Esophagus muscularis mucosa (tissue), 4 donors: ENCODE measurements at regions not wholly inside any gene's neighbourhood (a gene's known extent, or its start where the extent isn't known, plus 50 kb on each side); places are given as distances from the start of the nearest gene placed in this dataset.

Experiments
- DNase-seq: peaks from one replicate; pipeline ENCODE4 v3.0.0-alpha.2; 2017; ENCODE audit errors: extremely low spot score
- H3K27ac ChIP-seq, 4 donors: fragments of 200-600 bp; sonication (generic); replicated peaks in 1 of 4; 1 replicate in 3 of 4; 2 replicates in 1 of 4; pipeline ENCODE4 v1.5.1; 2016 to 2019; ENCODE audit warnings: mild to moderate bottlenecking in 1 of 4
- H3K27me3 ChIP-seq, 4 donors: fragments of 200-600 bp; sonication (generic); one replicate each; pipeline versions ENCODE4 v1.5.1 to v1.6.0; 2016 to 2019
- H3K36me3 ChIP-seq, 4 donors: fragments of 200-600 bp; sonication (generic); one replicate each; pipeline ENCODE4 v1.5.1; 2016 to 2019
- H3K4me1 ChIP-seq, 4 donors: fragments of 200-600 bp; sonication (generic); one replicate each; pipeline ENCODE4 v1.5.1; 2016 to 2019
- H3K4me3 ChIP-seq, 4 donors: fragments of 200-600 bp; sonication (generic); 1 replicate in 2 of 4; 2 replicates in 2 of 4; pipeline ENCODE4 v1.5.1; 2016 to 2019; ENCODE audit warnings: mild to moderate bottlenecking in 4 of 4, moderate library complexity in 1 of 4
- H3K9me3 ChIP-seq, 4 donors: fragments of 200-600 bp; sonication (generic); 1 replicate in 3 of 4; 2 replicates in 1 of 4; pipeline ENCODE4 v1.5.1; 2016 to 2019
- CTCF ChIP-seq, 3 experiments: fragments of 200-600 bp in 2 of 3; fragments of 450-650 bp in 1 of 3; sonication (generic) in 2 of 3; IDR thresholded peaks; one replicate each; pipeline ENCODE4 v1.5.1; 2017 to 2019; ENCODE audit warnings: antibody characterized with exemption in 3 of 3, mild to moderate bottlenecking in 2 of 3, moderate library complexity in 1 of 3
- EP300 ChIP-seq: sonication (generic); formaldehyde crosslinking; IDR thresholded peaks from one replicate; pipeline ENCODE4 v1.6.1; 2017; ENCODE audit warnings: antibody characterized with exemption
- POLR2A ChIP-seq: fragments of 450-650 bp; IDR thresholded peaks from one replicate; pipeline ENCODE4 v1.6.1; 2017; ENCODE audit warnings: antibody characterized with exemption, moderate library complexity, mild to moderate bottlenecking, low read depth
- POLR2AphosphoS5 ChIP-seq, 2 donors: sonication (generic); formaldehyde crosslinking; IDR thresholded peaks; one replicate each; pipeline ENCODE4 v1.6.1; 2017; ENCODE audit warnings: antibody characterized with exemption in 2 of 2
- WGBS: methylation state at CpG from one replicate; pipeline ENCODE4 v1.1.5; 2018; 5-methylcytosine and 5-hydroxymethylcytosine counted together
- intact Hi-C: fragments of 100-400 bp; cut with DNase I; formaldehyde crosslinking; loops from one replicate; pipeline ENCODE4 v1.15.1; 2023

DNA sequence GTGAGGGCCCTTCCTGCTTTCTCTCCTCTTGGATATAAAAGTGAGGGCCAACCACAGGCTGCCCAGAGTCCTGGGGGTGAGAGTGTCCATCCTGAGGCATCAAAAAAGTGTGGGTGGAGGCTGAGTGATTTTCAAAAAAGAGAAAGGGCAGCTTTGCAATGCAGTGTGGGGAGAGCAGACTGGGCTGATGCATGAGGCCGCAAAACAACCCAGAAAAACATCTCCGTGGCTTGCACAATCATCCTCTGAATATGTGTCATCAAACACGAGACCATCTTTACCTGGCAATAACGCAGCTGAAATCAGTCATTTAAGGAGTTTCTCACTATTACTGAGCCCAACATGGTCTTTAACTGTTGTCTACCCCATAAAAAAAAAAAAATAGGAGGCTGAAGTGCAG lies 191.2 kb upstream of the SOX4 start:
- Histone ChIP-seq H3K9me3 (no peaks in the 10 kb centered on the region), H3K27ac (peak overlapping the region in 2 of 4 donors; percentile 26 to 34), H3K4me3 (no peak overlapping the region), H3K4me1 (no peaks in the 10 kb centered on the region), H3K27me3 (no peaks in the 10 kb centered on the region), H3K36me3 (no peaks in the 10 kb centered on the region)
- 90% methylated on average over 4 of the region's 4 CpGs for WGBS
- peak in 1 of 2 donors; percentile 20 for TF ChIP-seq POLR2AphosphoS5 (IDR thresholded peaks at IDR 0.05)
- TF ChIP-seq EP300 = no peak
- DNase-seq = no peak
- intact Hi-C loops = no loop called here

- intact Hi-C loops = no loop called here
- Histone ChIP-seq H3K36me3 (no peaks in the 10 kb centered on the region), H3K4me3 (no peak overlapping the region), H3K4me1 (no peaks in the 10 kb centered on the region), H3K27me3 (no peaks in the 10 kb centered on the region), H3K27ac (no peak overlapping the region), H3K9me3 (peaks cover 0 to under 1% (median 0%) of the 10 kb centered on the region in 4 donors)
- DNase-seq = no peak
- TF ChIP-seq POLR2AphosphoS5 (IDR thresholded peaks at IDR 0.05) (no peak), EP300 (no peak), POLR2A (no peak), CTCF (IDR thresholded peaks at IDR 0.05) (no peak)
- WGBS = 76% methylated on average over 2 of the region's 2 CpGs
These were observed 189.0 kb upstream of the SOX4 start for GRCh38 chr6:21404577-21404976.

DNA sequence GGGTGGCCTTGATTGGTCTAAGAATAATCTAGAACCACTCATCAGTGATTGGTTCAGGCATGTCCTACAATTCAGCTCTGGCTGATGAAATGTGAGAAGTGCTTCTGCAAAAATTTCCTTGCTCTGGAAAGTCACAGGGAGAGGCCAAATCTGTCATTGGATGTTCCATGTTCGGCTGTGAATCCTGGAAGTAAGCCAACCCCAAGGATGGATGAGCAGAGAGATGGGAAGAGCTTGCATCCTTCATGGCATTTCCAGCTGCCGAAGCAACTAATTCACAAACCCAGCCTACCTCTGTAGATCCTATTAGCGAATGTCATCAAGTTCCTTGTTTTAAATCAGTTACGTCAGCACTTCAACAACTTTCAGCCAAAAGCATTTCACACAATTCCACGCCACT lies 187.2 kb upstream of the SOX4 start:
- Histone ChIP-seq H3K4me3 (no peak overlapping the region), H3K27ac (no peak overlapping the region), H3K36me3 (no peaks in the 10 kb centered on the region), H3K9me3 (peaks cover 0 to 8% (median 3%) of the 10 kb centered on the region in 4 donors), H3K27me3 (no peaks in the 10 kb centered on the region), H3K4me1 (no peaks in the 10 kb centered on the region)
- DNase-seq = no peak
- intact Hi-C loops = no loop called here
- TF ChIP-seq CTCF (IDR thresholded peaks at IDR 0.05) = no peak
- no peak for TF ChIP-seq POLR2AphosphoS5 (IDR thresholded peaks at IDR 0.05)
- no peak for TF ChIP-seq EP300
- no peak for TF ChIP-seq POLR2A
- WGBS = 83% methylated on average over 5 of the region's 5 CpGs

DNA sequence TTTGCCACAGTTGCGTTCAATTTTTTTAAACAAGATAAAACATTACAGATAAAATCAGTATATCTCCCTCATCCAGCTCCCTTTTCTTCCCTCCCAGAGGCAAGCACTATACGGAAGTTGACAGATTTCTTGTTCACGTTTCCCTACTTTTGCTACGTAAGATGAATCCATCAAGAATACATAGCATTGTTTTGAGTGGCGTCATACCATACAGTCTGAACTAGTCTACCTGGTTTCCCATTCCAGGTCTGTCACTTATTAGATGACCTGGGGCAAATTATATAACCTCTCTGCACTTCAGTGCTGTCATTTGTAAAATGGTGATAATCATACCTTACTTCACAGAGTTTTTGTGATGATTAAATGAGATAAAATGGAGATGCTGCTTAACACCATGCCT lies 184.3 kb upstream of the SOX4 start:
- no peak for TF ChIP-seq POLR2A
- no peak for TF ChIP-seq EP300
- TF ChIP-seq CTCF (IDR thresholded peaks at IDR 0.05) = no peak
- no peak for TF ChIP-seq POLR2AphosphoS5 (IDR thresholded peaks at IDR 0.05)
- Histone ChIP-seq H3K9me3 (peaks cover 0 to 8% (median 3%) of the 10 kb centered on the region in 4 donors), H3K36me3 (no peaks in the 10 kb centered on the region), H3K4me1 (no peaks in the 10 kb centered on the region), H3K27ac (no peak overlapping the region), H3K4me3 (no peak overlapping the region), H3K27me3 (no peaks in the 10 kb centered on the region)
- no peak for DNase-seq
- 95% methylated on average over 5 of the region's 5 CpGs for WGBS
- intact Hi-C loops = no loop called here

DNA sequence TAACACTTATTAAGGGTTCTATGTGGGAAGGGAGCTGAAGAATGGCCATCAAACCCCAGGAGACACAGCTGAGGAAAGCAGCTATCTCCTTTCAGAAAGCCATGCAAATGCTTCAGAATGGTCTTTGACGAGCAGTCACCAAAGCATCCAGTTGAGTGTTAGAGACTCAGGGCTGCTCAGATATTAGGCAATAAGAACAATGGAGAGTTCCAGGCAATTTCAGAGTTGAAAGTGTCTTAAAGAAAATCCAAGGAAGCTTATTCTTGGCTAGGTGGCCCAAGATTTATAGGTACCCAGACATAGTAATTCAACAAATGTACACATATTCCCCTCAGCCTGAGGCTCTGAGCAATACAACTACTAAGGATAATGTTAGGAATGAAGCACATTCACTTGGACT lies 180.1 kb upstream of the SOX4 start:
- no peak for DNase-seq
- intact Hi-C loops = no loop called here
- Histone ChIP-seq H3K36me3 (no peaks in the 10 kb centered on the region), H3K27ac (no peak overlapping the region), H3K4me3 (no peak overlapping the region), H3K4me1 (no peaks in the 10 kb centered on the region), H3K9me3 (peaks cover 0 to 8% (median 3%) of the 10 kb centered on the region in 4 donors), H3K27me3 (no peaks in the 10 kb centered on the region)
- 96% methylated on average over 1 of the region's 1 CpG for WGBS
- no peak for TF ChIP-seq CTCF (IDR thresholded peaks at IDR 0.05)
- no peak for TF ChIP-seq POLR2A
- TF ChIP-seq EP300 = no peak
- no peak for TF ChIP-seq POLR2AphosphoS5 (IDR thresholded peaks at IDR 0.05)
